WTC11 (cell line): ENCODE measurements at regions not wholly inside any gene's neighbourhood (a gene's known extent, or its start where the extent isn't known, plus 50 kb on each side); places are given as distances from the start of the nearest gene placed in this dataset.

Experiments used
- ATAC-seq: fragments of 200-7000 bp; cut with Tn5 transposase; 2 replicates; pipeline ENCODE4 v1.10.0; 2021; ENCODE audit warnings: mild to moderate bottlenecking, moderate library complexity
- CTCF ChIA-PET: fragments of 300-600 bp; sonication (Branson Sonifier 250); formaldehyde crosslinking; loops from one replicate; lab custom pipeline; 2021; ENCODE audit warnings: antibody characterized with exemption; lab: Charles Lee
- POLR2A ChIA-PET: fragments of 350-600 bp; sonication (Branson Sonifier 250); formaldehyde crosslinking; loops from one replicate; lab custom pipeline; 2021; ENCODE audit warnings: antibody characterized with exemption; lab: Charles Lee
- DNase-seq: peaks from one replicate; pipeline ENCODE4 v3.0.0; 2021; ENCODE audit warnings: low spot score
- H3K27ac Mint-ChIP-seq: 2 replicates; pipeline ENCODE4 v1.8.0; 2021; ENCODE audit warnings: mixed read lengths
- H3K27me3 Mint-ChIP-seq: 2 replicates; pipeline ENCODE4 v1.8.0; 2021; ENCODE audit warnings: low read depth, mild to moderate bottlenecking, moderate library complexity, mixed read lengths
- H3K36me3 Mint-ChIP-seq: 2 replicates; pipeline ENCODE4 v1.8.0; 2021; ENCODE audit warnings: mixed read lengths
- H3K4me1 Mint-ChIP-seq: 2 replicates; pipeline ENCODE4 v1.8.0; 2022; ENCODE audit warnings: mixed read lengths
- H3K4me3 Mint-ChIP-seq: 2 replicates; pipeline ENCODE4 v1.8.0; 2021; ENCODE audit warnings: mild to moderate bottlenecking, moderate library complexity, mixed read lengths
- H3K9me3 Mint-ChIP-seq: 2 replicates; pipeline ENCODE4 v1.8.0; 2021; ENCODE audit warnings: mixed read lengths
- ATF1 ChIP-seq: sonication (generic); formaldehyde crosslinking; IDR thresholded peaks from 2 replicates; pipeline ENCODE4 v1.8.1; 2023; ENCODE audit warnings: mild to moderate bottlenecking, moderate library complexity, missing genetic modification reagents
- CREM ChIP-seq: sonication (generic); formaldehyde crosslinking; IDR thresholded peaks from 2 replicates; pipeline ENCODE4 v1.8.1; 2022; ENCODE audit warnings: mild to moderate bottlenecking, missing genetic modification reagents, moderate library complexity
- EMX1 ChIP-seq: fragments of 250-450 bp; sonication (Bioruptor Pico); IDR thresholded peaks from 2 replicates; pipeline ENCODE4 v1.8.0; 2021; ENCODE audit warnings: mild to moderate bottlenecking
- GRHL2 ChIP-seq: fragments of 250-450 bp; sonication (Bioruptor Pico); IDR thresholded peaks from 2 replicates; pipeline ENCODE4 v1.8.0; 2022; ENCODE audit warnings: mild to moderate bottlenecking, moderate library complexity; ENCODE audit not compliant: insufficient replicate concordance, severe bottlenecking
- GTF2I ChIP-seq: fragments of 250-450 bp; sonication (Bioruptor Pico); conservative IDR thresholded peaks from 2 replicates; pipeline ENCODE4 v1.4.0; 2021; ENCODE audit warnings: mild to moderate bottlenecking
- JUN ChIP-seq: sonication (generic); formaldehyde crosslinking; IDR thresholded peaks from 2 replicates; pipeline ENCODE4 v1.8.0; 2023; ENCODE audit warnings: mild to moderate bottlenecking, missing genetic modification reagents
- KAT7 ChIP-seq: sonication (generic); formaldehyde crosslinking; IDR thresholded peaks from 2 replicates; pipeline ENCODE4 v1.8.1; 2023; ENCODE audit warnings: missing genetic modification reagents, mild to moderate bottlenecking, borderline replicate concordance
- MXD4 ChIP-seq: fragments of 250-450 bp; sonication (Bioruptor Pico); IDR thresholded peaks from 2 replicates; pipeline ENCODE4 v1.8.0; 2021; ENCODE audit warnings: mild to moderate bottlenecking, moderate library complexity, borderline replicate concordance
- NFATC4 ChIP-seq: fragments of 250-450 bp; sonication (Bioruptor Pico); IDR thresholded peaks from 2 replicates; pipeline ENCODE4 v1.9.0; 2021; ENCODE audit warnings: mild to moderate bottlenecking
- RELA ChIP-seq: sonication (generic); formaldehyde crosslinking; IDR thresholded peaks from 2 replicates; pipeline ENCODE4 v1.8.1; 2022; ENCODE audit warnings: missing genetic modification reagents, mild to moderate bottlenecking, borderline replicate concordance
- SOX15 ChIP-seq: fragments of 250-450 bp; sonication (Bioruptor Pico); IDR thresholded peaks from 2 replicates; pipeline ENCODE4 v1.9.0; 2021; ENCODE audit warnings: mild to moderate bottlenecking
- ZNF219 ChIP-seq: sonication (generic); formaldehyde crosslinking; IDR thresholded peaks from 2 replicates; pipeline ENCODE4 v1.8.0; 2023; ENCODE audit warnings: missing genetic modification reagents, mild to moderate bottlenecking, borderline replicate concordance
- ZNF263 ChIP-seq: sonication (generic); formaldehyde crosslinking; IDR thresholded peaks from 2 replicates; pipeline ENCODE4 v1.8.1; 2022; ENCODE audit warnings: low read depth, mild to moderate bottlenecking, moderate library complexity, missing genetic modification reagents
- ZNF423 ChIP-seq: fragments of 250-450 bp; sonication (Bioruptor Pico); IDR thresholded peaks from 2 replicates; pipeline ENCODE4 v2.1.2; 2022; ENCODE audit warnings: mild to moderate bottlenecking, moderate library complexity
- ZNF671 ChIP-seq: fragments of 250-450 bp; sonication (Bioruptor Pico); IDR thresholded peaks from 2 replicates; pipeline ENCODE4 v1.8.0; 2021; ENCODE audit warnings: mild to moderate bottlenecking
- TF ChIP-seq, protein P1 (sequence below): sonication (generic); formaldehyde crosslinking; IDR thresholded peaks from 2 replicates; pipeline ENCODE4 v1.8.1; 2022; ENCODE audit warnings: missing genetic modification reagents, borderline replicate concordance
- TF ChIP-seq, protein P2 (sequence below): sonication (generic); formaldehyde crosslinking; IDR thresholded peaks from 2 replicates; pipeline ENCODE4 v1.8.0; 2023; ENCODE audit warnings: missing genetic modification reagents, mild to moderate bottlenecking, borderline replicate concordance
- TF ChIP-seq, protein P3 (sequence below): sonication (generic); formaldehyde crosslinking; IDR thresholded peaks from 2 replicates; pipeline ENCODE4 v1.8.0; 2023; ENCODE audit warnings: mild to moderate bottlenecking, missing genetic modification reagents
- TF ChIP-seq, protein P4 (sequence below): sonication (generic); formaldehyde crosslinking; IDR thresholded peaks from 2 replicates; pipeline ENCODE4 v1.8.1; 2023; ENCODE audit warnings: mild to moderate bottlenecking, missing genetic modification reagents
- TF ChIP-seq, protein P5 (sequence below): sonication (generic); formaldehyde crosslinking; IDR thresholded peaks from 2 replicates; pipeline ENCODE4 v1.8.1; 2023; ENCODE audit warnings: mild to moderate bottlenecking, missing genetic modification reagents
- TF ChIP-seq, protein P6 (sequence below): sonication (generic); formaldehyde crosslinking; IDR thresholded peaks from 2 replicates; pipeline ENCODE4 v1.8.0; 2022; ENCODE audit warnings: mild to moderate bottlenecking, missing genetic modification reagents
- TF ChIP-seq, protein P7 (sequence below): fragments of 250-450 bp; sonication (Bioruptor Pico); IDR thresholded peaks from 2 replicates; pipeline ENCODE4 v1.8.0; 2021; ENCODE audit warnings: mild to moderate bottlenecking

DNA sequence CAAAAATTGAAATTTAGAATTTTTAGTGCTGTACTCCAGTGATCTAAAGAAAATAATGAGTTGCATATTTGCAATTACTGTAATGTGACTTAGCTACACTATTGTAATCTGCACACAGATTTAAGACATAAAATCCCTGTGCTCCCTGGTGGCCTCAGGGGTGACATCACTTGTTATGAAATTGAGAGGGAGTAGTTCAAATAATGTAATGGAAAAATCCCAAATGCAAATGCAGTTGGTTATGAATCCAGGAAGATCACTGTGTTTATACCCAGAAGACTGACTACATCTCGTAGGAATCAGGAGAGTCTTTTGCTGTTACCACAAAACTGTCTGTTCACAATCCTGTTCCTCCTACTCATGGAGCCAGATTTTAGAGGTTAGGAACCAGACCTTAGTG is 178.7 kb upstream of the FBXL17 start (continued):
- no peak for TF ChIP-seq SOX15 (CRISPR knock-in tag)
- TF ChIP-seq, protein P1, sequence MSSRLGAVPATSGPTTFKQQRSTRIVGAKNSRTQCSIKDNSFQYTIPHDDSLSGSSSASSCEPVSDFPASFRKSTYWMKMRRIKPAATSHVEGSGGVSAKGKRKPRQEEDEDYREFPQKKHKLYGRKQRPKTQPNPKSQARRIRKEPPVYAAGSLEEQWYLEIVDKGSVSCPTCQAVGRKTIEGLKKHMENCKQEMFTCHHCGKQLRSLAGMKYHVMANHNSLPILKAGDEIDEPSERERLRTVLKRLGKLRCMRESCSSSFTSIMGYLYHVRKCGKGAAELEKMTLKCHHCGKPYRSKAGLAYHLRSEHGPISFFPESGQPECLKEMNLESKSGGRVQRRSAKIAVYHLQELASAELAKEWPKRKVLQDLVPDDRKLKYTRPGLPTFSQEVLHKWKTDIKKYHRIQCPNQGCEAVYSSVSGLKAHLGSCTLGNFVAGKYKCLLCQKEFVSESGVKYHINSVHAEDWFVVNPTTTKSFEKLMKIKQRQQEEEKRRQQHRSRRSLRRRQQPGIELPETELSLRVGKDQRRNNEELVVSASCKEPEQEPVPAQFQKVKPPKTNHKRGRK (CRISPR knock-in tag) = no peak
- TF ChIP-seq EMX1 = no peak
- TF ChIP-seq JUN (CRISPR knock-in tag) = no peak
- TF ChIP-seq, protein P2, sequence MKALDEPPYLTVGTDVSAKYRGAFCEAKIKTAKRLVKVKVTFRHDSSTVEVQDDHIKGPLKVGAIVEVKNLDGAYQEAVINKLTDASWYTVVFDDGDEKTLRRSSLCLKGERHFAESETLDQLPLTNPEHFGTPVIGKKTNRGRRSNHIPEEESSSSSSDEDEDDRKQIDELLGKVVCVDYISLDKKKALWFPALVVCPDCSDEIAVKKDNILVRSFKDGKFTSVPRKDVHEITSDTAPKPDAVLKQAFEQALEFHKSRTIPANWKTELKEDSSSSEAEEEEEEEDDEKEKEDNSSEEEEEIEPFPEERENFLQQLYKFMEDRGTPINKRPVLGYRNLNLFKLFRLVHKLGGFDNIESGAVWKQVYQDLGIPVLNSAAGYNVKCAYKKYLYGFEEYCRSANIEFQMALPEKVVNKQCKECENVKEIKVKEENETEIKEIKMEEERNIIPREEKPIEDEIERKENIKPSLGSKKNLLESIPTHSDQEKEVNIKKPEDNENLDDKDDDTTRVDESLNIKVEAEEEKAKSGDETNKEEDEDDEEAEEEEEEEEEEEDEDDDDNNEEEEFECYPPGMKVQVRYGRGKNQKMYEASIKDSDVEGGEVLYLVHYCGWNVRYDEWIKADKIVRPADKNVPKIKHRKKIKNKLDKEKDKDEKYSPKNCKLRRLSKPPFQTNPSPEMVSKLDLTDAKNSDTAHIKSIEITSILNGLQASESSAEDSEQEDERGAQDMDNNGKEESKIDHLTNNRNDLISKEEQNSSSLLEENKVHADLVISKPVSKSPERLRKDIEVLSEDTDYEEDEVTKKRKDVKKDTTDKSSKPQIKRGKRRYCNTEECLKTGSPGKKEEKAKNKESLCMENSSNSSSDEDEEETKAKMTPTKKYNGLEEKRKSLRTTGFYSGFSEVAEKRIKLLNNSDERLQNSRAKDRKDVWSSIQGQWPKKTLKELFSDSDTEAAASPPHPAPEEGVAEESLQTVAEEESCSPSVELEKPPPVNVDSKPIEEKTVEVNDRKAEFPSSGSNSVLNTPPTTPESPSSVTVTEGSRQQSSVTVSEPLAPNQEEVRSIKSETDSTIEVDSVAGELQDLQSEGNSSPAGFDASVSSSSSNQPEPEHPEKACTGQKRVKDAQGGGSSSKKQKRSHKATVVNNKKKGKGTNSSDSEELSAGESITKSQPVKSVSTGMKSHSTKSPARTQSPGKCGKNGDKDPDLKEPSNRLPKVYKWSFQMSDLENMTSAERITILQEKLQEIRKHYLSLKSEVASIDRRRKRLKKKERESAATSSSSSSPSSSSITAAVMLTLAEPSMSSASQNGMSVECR (CRISPR knock-in tag) = no peak
- TF ChIP-seq ATF1 (CRISPR knock-in tag) = no peak
- no peak for TF ChIP-seq KAT7 (CRISPR knock-in tag)
- TF ChIP-seq GRHL2 (CRISPR knock-in tag) = no peak

DNA sequence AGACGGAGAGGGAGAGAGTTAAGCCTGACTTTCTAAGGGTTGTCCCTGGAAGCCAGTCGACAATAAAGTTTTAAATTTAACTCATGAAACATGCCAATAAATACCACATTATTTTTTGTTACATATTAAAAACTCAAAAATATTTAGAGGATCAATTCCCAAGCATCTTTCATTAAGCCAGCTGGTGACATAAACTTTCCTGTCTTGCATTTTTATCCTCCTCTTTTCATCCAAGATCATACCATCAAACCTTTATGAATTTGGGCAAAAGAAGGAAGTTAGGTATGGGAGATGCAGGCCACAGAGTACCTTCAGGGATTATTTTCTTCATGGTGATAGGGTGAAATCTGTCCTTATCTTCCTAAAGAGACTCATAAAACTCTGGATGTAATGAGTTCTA is 178.3 kb upstream of the FBXL17 start:
- ChIA-PET CTCF (no interaction called here), POLR2A (no interaction called here)
- Mint-ChIP-seq H3K27ac (peak overlapping the region; percentile 34; the same call in 1 of the 2 replicates), H3K4me1 (peaks cover 61% of the 10 kb centered on the region), H3K36me3 (peaks cover 33% of the 10 kb centered on the region), H3K4me3 (no peak overlapping the region), H3K27me3 (no peaks in the 10 kb centered on the region), H3K9me3 (peaks cover 40% of the 10 kb centered on the region)
- ATAC-seq (no peak), DNase-seq (no peak)
- TF ChIP-seq MXD4 (CRISPR knock-in tag) = no peak
- TF ChIP-seq, protein P3, sequence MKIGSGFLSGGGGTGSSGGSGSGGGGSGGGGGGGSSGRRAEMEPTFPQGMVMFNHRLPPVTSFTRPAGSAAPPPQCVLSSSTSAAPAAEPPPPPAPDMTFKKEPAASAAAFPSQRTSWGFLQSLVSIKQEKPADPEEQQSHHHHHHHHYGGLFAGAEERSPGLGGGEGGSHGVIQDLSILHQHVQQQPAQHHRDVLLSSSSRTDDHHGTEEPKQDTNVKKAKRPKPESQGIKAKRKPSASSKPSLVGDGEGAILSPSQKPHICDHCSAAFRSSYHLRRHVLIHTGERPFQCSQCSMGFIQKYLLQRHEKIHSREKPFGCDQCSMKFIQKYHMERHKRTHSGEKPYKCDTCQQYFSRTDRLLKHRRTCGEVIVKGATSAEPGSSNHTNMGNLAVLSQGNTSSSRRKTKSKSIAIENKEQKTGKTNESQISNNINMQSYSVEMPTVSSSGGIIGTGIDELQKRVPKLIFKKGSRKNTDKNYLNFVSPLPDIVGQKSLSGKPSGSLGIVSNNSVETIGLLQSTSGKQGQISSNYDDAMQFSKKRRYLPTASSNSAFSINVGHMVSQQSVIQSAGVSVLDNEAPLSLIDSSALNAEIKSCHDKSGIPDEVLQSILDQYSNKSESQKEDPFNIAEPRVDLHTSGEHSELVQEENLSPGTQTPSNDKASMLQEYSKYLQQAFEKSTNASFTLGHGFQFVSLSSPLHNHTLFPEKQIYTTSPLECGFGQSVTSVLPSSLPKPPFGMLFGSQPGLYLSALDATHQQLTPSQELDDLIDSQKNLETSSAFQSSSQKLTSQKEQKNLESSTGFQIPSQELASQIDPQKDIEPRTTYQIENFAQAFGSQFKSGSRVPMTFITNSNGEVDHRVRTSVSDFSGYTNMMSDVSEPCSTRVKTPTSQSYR (CRISPR knock-in tag) = no peak
- TF ChIP-seq NFATC4 = no peak
- no peak for TF ChIP-seq RELA (CRISPR knock-in tag)
- no peak for TF ChIP-seq ZNF423
- TF ChIP-seq, protein P4, sequence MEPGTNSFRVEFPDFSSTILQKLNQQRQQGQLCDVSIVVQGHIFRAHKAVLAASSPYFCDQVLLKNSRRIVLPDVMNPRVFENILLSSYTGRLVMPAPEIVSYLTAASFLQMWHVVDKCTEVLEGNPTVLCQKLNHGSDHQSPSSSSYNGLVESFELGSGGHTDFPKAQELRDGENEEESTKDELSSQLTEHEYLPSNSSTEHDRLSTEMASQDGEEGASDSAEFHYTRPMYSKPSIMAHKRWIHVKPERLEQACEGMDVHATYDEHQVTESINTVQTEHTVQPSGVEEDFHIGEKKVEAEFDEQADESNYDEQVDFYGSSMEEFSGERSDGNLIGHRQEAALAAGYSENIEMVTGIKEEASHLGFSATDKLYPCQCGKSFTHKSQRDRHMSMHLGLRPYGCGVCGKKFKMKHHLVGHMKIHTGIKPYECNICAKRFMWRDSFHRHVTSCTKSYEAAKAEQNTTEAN (CRISPR knock-in tag) = no peak
- TF ChIP-seq GTF2I (CRISPR knock-in tag) = no peak
- no peak for TF ChIP-seq CREM (CRISPR knock-in tag)
- TF ChIP-seq ZNF263 = no peak
- TF ChIP-seq, protein P5, sequence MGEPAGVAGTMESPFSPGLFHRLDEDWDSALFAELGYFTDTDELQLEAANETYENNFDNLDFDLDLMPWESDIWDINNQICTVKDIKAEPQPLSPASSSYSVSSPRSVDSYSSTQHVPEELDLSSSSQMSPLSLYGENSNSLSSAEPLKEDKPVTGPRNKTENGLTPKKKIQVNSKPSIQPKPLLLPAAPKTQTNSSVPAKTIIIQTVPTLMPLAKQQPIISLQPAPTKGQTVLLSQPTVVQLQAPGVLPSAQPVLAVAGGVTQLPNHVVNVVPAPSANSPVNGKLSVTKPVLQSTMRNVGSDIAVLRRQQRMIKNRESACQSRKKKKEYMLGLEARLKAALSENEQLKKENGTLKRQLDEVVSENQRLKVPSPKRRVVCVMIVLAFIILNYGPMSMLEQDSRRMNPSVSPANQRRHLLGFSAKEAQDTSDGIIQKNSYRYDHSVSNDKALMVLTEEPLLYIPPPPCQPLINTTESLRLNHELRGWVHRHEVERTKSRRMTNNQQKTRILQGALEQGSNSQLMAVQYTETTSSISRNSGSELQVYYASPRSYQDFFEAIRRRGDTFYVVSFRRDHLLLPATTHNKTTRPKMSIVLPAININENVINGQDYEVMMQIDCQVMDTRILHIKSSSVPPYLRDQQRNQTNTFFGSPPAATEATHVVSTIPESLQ (CRISPR knock-in tag) = no peak
- TF ChIP-seq, protein P6, sequence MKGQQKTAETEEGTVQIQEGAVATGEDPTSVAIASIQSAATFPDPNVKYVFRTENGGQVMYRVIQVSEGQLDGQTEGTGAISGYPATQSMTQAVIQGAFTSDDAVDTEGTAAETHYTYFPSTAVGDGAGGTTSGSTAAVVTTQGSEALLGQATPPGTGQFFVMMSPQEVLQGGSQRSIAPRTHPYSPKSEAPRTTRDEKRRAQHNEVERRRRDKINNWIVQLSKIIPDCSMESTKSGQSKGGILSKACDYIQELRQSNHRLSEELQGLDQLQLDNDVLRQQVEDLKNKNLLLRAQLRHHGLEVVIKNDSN (CRISPR knock-in tag) = no peak
- TF ChIP-seq, protein P1 (CRISPR knock-in tag) = no peak
- TF ChIP-seq, protein P7, sequence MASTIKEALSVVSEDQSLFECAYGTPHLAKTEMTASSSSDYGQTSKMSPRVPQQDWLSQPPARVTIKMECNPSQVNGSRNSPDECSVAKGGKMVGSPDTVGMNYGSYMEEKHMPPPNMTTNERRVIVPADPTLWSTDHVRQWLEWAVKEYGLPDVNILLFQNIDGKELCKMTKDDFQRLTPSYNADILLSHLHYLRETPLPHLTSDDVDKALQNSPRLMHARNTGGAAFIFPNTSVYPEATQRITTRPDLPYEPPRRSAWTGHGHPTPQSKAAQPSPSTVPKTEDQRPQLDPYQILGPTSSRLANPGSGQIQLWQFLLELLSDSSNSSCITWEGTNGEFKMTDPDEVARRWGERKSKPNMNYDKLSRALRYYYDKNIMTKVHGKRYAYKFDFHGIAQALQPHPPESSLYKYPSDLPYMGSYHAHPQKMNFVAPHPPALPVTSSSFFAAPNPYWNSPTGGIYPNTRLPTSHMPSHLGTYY = no peak
- no peak for TF ChIP-seq ZNF671 (CRISPR knock-in tag)
- no peak for TF ChIP-seq ZNF219 (CRISPR knock-in tag)
